Neural cell (in vitro differentiated cells): ENCODE measurements at regions not wholly inside any gene's neighbourhood (a gene's known extent, or its start where the extent isn't known, plus 50 kb on each side); places are given as distances from the start of the nearest gene placed in this dataset.

Experiments used
- H2AFZ ChIP-seq: fragments of 200-600, 300-800 bp; sonication (generic), shearing (Covaris generic); 2 replicates; pipeline ENCODE4 v1.6.0; 2014; ENCODE audit warnings: low read depth, mild to moderate bottlenecking, antibody characterized with exemption, low read length, moderate library complexity
- H3F3A ChIP-seq: fragments of 200-600 bp; shearing (Covaris generic); 2 replicates; pipeline ENCODE4 v1.6.1; 2016; ENCODE audit warnings: mild to moderate bottlenecking, moderate library complexity, mixed read lengths, antibody characterized with exemption, low read length; ENCODE audit not compliant: insufficient read depth, poor library complexity, severe bottlenecking
- H3K27ac ChIP-seq: fragments of 200-600, 300-800 bp; sonication (generic), shearing (Covaris generic); 2 replicates; pipeline ENCODE4 v1.5.1; 2014; ENCODE audit warnings: mild to moderate bottlenecking, low read length, moderate library complexity
- H3K27me3 ChIP-seq: fragments of 300-800, 200-600 bp; sonication (generic), shearing (Covaris generic); 2 replicates; pipeline ENCODE4 v1.6.0; 2014; ENCODE audit warnings: mild to moderate bottlenecking, low read depth, low read length, moderate library complexity; ENCODE audit not compliant: insufficient read depth
- H3K36me3 ChIP-seq: fragments of 300-800, 200-600 bp; sonication (generic), shearing (Covaris generic); 2 replicates; pipeline ENCODE4 v1.5.1; 2014; ENCODE audit warnings: mild to moderate bottlenecking, antibody characterized with exemption, low read length, moderate library complexity; ENCODE audit not compliant: insufficient read depth
- H3K4me2 ChIP-seq: fragments of 300-800, 200-600 bp; sonication (generic), shearing (Covaris generic); 2 replicates; pipeline ENCODE4 v1.6.0; 2014; ENCODE audit warnings: mild to moderate bottlenecking, low read length
- H3K4me3 ChIP-seq: fragments of 300-800, 200-600 bp; sonication (generic), shearing (Covaris generic); 2 replicates; pipeline ENCODE4 v1.5.1; 2014; ENCODE audit warnings: mild to moderate bottlenecking, low read length, moderate library complexity
- H3K79me2 ChIP-seq: fragments of 200-600 bp; shearing (Covaris generic); replicated peaks from 2 replicates; pipeline ENCODE4 v1.6.0; 2014; ENCODE audit warnings: mild to moderate bottlenecking, low read length, moderate library complexity; ENCODE audit not compliant: insufficient read depth
- H3K9ac ChIP-seq: fragments of 300-800, 200-600 bp; sonication (generic), shearing (Covaris generic); 2 replicates; pipeline ENCODE4 v1.6.1; 2016; ENCODE audit warnings: mild to moderate bottlenecking, low read length, mixed read lengths
- H3K9me2 ChIP-seq: fragments of 200-600 bp; shearing (Covaris generic); 2 replicates; pipeline ENCODE4 v1.6.1; 2016; ENCODE audit warnings: mild to moderate bottlenecking, low read length, mixed read lengths; ENCODE audit not compliant: insufficient read depth
- H3K9me3 ChIP-seq: fragments of 200-600, 300-800 bp; sonication (generic), shearing (Covaris generic); 2 replicates; pipeline ENCODE4 v1.6.1; 2016; ENCODE audit warnings: mild to moderate bottlenecking, mixed run types, low read length, moderate library complexity, mixed read lengths
- H4K20me1 ChIP-seq: fragments of 200-600 bp; shearing (Covaris generic); 2 replicates; pipeline ENCODE4 v1.6.1; 2016; ENCODE audit warnings: mild to moderate bottlenecking, mixed run types; ENCODE audit not compliant: insufficient read depth
- CTCF ChIP-seq: fragments of 450-650 bp; IDR thresholded peaks from 2 replicates; pipeline ENCODE4 v1.5.1; 2014; ENCODE audit warnings: antibody characterized with exemption, mild to moderate bottlenecking, moderate library complexity; ENCODE audit not compliant: poor library complexity, severe bottlenecking
- EP300 ChIP-seq: fragments of 450-650 bp; conservative IDR thresholded peaks from 2 replicates; pipeline ENCODE4 v1.6.1; 2014; ENCODE audit warnings: antibody characterized with exemption, mild to moderate bottlenecking, moderate library complexity; ENCODE audit not compliant: poor library complexity, severe bottlenecking
- EZH2 ChIP-seq: fragments of 200-600, 300-800 bp; shearing (Covaris generic), sonication (generic); IDR thresholded peaks from 2 replicates; pipeline ENCODE4 v1.6.1; 2014; ENCODE audit warnings: antibody characterized with exemption, low read length, borderline replicate concordance, mild to moderate bottlenecking; ENCODE audit not compliant: insufficient read depth, poor library complexity, severe bottlenecking
- MXI1 ChIP-seq: fragments of 450-650 bp; conservative IDR thresholded peaks from 2 replicates; pipeline ENCODE4 v1.6.1; 2014; ENCODE audit warnings: antibody characterized with exemption, mild to moderate bottlenecking; ENCODE audit not compliant: poor library complexity, severe bottlenecking
- POLR2AphosphoS5 ChIP-seq: IDR thresholded peaks from 2 replicates; pipeline ENCODE4 v1.6.1; 2012
- RAD21 ChIP-seq: fragments of 450-650 bp; conservative IDR thresholded peaks from 2 replicates; pipeline ENCODE4 v1.6.1; 2014; ENCODE audit warnings: antibody characterized with exemption, mild to moderate bottlenecking, moderate library complexity
- SMC3 ChIP-seq: fragments of 450-650 bp; conservative IDR thresholded peaks from 2 replicates; pipeline ENCODE4 v1.6.1; 2014; ENCODE audit warnings: antibody characterized with exemption, mild to moderate bottlenecking, moderate library complexity; ENCODE audit not compliant: poor library complexity
- TAF1 ChIP-seq: IDR thresholded peaks from 2 replicates; pipeline ENCODE4 v1.6.1; 2012; ENCODE audit warnings: low read depth
- TF ChIP-seq, protein P1 (sequence below): IDR thresholded peaks from 2 replicates; pipeline ENCODE4 v1.6.1; 2012; ENCODE audit warnings: borderline replicate concordance

DNA sequence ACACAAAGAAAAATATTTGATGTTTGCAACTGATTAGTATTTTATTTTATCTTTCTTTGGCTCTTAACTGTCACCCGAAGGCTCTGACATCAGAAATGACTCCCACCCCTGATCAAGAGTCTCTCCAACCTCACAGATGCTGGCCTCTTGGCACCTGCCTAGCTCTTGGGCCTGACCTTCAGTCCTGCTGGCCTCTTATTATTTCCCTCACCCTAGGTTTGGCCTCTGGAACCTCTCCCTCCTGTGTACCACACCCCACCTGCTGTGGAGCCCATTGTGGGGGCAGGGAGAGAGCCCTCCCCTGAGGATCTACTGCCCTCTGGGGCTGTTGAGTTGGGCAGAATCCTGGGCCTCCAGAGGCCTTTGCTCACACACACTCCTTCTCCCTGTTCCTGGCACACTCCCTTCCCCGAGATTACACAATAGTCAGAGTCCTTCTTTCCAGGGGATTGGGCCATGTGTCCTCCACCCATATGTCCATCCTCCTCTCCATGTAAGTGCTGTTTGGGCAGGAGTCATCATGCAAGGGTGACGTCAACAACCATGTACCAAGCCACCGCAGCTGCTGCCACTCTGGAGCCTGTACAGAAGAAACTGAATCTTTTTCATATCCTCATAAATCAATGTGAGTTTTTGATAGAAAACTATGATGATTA lies 124.3 kb downstream of the RASSF9 start:
- no peaks in the 10 kb centered on the region for H3K36me3 ChIP-seq
- no peak overlapping the region for H2AFZ ChIP-seq
- H3K27me3 ChIP-seq, result no peaks in the 10 kb centered on the region
- H3K4me2 ChIP-seq, result no peak overlapping the region
- H3K9me2 ChIP-seq, result no peaks in the 10 kb centered on the region
- H3F3A ChIP-seq, result no peaks in the 10 kb centered on the region
- no peak for TF ChIP-seq CTCF
- no peak for TF ChIP-seq EZH2
- no peak for TF ChIP-seq MXI1
- no peak for TF ChIP-seq POLR2AphosphoS5
- TF ChIP-seq, protein P1, sequence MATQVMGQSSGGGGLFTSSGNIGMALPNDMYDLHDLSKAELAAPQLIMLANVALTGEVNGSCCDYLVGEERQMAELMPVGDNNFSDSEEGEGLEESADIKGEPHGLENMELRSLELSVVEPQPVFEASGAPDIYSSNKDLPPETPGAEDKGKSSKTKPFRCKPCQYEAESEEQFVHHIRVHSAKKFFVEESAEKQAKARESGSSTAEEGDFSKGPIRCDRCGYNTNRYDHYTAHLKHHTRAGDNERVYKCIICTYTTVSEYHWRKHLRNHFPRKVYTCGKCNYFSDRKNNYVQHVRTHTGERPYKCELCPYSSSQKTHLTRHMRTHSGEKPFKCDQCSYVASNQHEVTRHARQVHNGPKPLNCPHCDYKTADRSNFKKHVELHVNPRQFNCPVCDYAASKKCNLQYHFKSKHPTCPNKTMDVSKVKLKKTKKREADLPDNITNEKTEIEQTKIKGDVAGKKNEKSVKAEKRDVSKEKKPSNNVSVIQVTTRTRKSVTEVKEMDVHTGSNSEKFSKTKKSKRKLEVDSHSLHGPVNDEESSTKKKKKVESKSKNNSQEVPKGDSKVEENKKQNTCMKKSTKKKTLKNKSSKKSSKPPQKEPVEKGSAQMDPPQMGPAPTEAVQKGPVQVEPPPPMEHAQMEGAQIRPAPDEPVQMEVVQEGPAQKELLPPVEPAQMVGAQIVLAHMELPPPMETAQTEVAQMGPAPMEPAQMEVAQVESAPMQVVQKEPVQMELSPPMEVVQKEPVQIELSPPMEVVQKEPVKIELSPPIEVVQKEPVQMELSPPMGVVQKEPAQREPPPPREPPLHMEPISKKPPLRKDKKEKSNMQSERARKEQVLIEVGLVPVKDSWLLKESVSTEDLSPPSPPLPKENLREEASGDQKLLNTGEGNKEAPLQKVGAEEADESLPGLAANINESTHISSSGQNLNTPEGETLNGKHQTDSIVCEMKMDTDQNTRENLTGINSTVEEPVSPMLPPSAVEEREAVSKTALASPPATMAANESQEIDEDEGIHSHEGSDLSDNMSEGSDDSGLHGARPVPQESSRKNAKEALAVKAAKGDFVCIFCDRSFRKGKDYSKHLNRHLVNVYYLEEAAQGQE, result no peak
- TF ChIP-seq EP300, result no peak
- TF ChIP-seq TAF1, result no peak
- TF ChIP-seq RAD21, result no peak
- TF ChIP-seq SMC3, result no peak
- no peaks in the 10 kb centered on the region for H3K9me3 ChIP-seq
- no peak overlapping the region for H3K9ac ChIP-seq
- no peak overlapping the region for H3K27ac ChIP-seq
- H3K79me2 ChIP-seq, result no peaks in the 10 kb centered on the region
- no peaks in the 10 kb centered on the region for H4K20me1 ChIP-seq
- H3K4me3 ChIP-seq, result no peak overlapping the region

GRCh38 chr12:85713373-85713772 lies 122.8 kb downstream of the RASSF9 start:
- Histone ChIP-seq H3K27ac (no peak overlapping the region), H3K36me3 (no peaks in the 10 kb centered on the region), H3K4me3 (no peak overlapping the region), H2AFZ (no peak overlapping the region), H4K20me1 (no peaks in the 10 kb centered on the region), H3K9me2 (no peaks in the 10 kb centered on the region), H3F3A (no peaks in the 10 kb centered on the region), H3K79me2 (no peaks in the 10 kb centered on the region), H3K4me2 (no peak overlapping the region), H3K27me3 (no peaks in the 10 kb centered on the region), H3K9ac (no peak overlapping the region), H3K9me3 (no peaks in the 10 kb centered on the region)
- TF ChIP-seq, protein P1, result no peak
